ENCODE measurements at regions not wholly inside any gene's neighbourhood (a gene's known extent, or its start where the extent isn't known, plus 50 kb on each side); places are given as distances from the start of the nearest gene placed in this dataset.
A peak's percentile ranks its signal among the peaks of the same experiment; 100 is the strongest.
"Not testable (repeated sequence)": the region's sequence is repeated elsewhere in the genome, so short reads cannot be mapped to it uniquely, and the experiment has no call there.

- DNase-seq (ENCODE audit: low spot score) = no peak
These were observed 149.9 kb upstream of the ANKH start for GRCh38 chr5:15021266-15022046.

GRCh38 chr5:15020736-15021135 lies 149.2 kb upstream of the ANKH start:
- DNase-seq (ENCODE audit: low spot score) = no peak

GRCh38 chr5:15014809-15015208 lies 143.2 kb upstream of the ANKH start:
- no peak for DNase-seq (ENCODE audit: low spot score)

- DNase-seq (ENCODE audit: low spot score) = peak; percentile 77
These were observed 142.3 kb upstream of the ANKH start for GRCh38 chr5:15013654-15014463.

DNA sequence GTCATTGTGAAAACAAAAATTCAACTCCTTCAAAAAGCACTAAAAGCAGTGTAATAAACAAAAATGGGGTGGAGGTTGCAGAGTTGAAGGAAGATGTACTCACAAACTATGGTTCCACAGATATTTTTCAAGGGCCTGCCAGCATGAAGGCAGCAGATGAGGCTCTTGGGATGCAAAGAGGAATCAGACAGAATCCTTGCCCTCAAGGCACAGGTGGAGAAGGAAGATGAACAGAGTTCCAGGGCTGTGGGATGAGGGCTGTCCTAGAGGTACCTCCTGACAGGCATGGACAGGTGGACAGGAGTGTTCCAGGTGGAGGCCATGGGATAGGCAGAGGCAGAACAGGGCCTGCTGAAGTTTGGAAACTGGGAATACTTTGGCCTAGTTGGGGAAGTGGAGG lies 140.5 kb upstream of the ANKH start:
- DNase-seq (ENCODE audit: low spot score) = no peak

GRCh38 chr5:15010936-15011335 lies 139.4 kb upstream of the ANKH start:
- no peak for DNase-seq (ENCODE audit: low spot score)

- DNase-seq (ENCODE audit: low spot score) = peak; percentile 71
These were observed 137.8 kb upstream of the ANKH start for GRCh38 chr5:15009420-15009819.

- DNase-seq (ENCODE audit: low spot score) = no peak
These were observed 137.3 kb upstream of the ANKH start for GRCh38 chr5:15008921-15009320.

DNA sequence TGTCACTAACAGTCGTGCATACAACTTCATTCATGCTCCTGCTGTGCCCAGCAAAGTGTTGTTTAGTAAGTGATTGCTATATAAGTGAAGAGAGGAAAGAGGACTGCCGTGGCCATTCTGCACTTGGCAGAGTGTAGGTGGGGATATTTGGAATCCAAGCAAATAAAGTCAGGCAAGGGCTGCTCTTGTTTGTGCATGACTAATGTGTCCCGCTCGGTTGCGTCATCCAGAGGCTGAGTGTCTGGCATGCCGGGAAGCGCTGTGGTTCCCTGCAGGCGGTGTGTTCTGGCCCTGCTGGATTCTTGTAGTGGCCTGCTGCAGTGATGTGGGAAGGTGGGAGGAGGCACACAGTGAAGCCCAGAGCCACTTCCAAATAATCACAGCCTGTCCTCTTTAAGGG lies 136.9 kb upstream of the ANKH start:
- DNase-seq (ENCODE audit: low spot score) = peak; percentile 88

DNA sequence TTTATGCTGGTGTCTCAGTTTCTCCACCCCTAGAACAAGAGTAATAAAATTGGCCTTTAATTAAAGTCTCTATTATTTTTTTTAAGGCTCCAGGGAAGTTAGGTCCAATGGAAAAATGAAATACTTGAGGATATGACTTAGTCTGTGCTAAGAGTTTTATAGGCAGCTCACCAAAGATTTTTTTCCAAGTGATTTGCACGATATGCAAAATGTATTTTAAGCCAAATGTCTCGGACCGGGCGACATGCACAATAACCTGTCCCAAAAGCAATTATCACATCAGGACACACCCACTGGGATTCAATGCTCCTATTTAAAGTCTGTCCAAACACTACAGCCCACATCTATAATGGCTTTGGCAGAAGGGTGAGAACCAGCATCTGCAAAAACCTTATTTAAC lies 136.1 kb upstream of the ANKH start:
- DNase-seq (ENCODE audit: low spot score) = no peak

DNA sequence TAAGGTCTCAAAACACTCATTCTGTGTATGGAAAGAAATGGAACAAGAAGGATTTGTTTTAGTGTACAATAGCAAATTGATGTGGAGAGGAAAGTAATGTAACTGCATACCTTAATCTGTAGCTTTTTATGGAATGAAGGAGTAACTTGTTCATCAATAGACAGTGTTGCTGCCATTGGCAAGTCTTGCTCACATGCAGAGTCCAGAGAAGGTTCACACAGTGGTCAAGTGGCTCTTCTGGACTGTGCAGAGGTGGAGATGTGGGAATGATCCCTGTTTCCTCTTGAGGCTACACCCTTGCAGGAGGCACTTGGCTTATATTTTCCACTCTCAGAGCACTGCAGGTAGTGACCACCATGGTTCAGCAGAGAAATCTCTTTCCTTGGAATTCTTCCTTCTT lies 132.9 kb upstream of the ANKH start:
- no peak for DNase-seq (ENCODE audit: low spot score)

DNA sequence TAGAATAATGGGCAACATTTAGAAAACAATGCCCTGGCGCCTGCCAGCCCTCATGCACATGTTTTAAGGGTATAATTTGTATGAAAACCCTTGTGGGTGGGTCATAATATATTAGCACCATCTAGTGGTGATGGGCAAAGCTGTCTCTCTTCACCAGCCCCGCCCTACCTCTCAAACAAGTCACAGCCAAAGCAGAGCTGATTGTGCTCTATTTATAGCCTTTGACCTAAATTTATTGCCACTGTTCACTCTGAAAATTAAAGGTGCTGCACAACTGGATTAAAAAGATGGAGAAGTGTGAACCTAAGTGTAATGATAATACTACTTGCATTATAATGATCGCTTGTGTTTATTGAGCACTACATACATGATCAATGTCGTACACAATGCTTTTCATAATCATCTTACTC lies 131.9 kb upstream of the ANKH start:
- DNase-seq (ENCODE audit: low spot score) = peak; percentile 82

GRCh38 chr5:15002791-15003190 lies 131.2 kb upstream of the ANKH start:
- no peak for DNase-seq (ENCODE audit: low spot score)

DNA sequence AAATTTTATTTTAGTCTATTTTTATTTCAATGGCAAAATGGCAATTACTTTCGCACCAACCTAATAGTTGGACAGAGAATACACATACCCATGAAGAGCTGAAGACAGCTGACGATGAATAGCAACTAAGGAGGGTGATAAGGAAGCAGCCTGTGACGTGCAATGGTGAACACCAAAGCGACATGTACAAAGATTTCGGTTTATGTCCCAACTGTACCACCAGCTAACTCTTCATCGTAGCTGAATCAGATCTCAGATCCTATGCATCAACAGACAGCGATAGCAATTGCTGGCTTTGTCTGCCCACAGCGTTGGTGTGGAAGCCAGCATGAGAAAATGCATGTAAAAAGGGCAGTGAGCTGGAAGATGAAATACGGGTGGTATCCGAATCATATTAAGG lies 130.6 kb upstream of the ANKH start:
- DNase-seq (ENCODE audit: low spot score) = no peak

DNA sequence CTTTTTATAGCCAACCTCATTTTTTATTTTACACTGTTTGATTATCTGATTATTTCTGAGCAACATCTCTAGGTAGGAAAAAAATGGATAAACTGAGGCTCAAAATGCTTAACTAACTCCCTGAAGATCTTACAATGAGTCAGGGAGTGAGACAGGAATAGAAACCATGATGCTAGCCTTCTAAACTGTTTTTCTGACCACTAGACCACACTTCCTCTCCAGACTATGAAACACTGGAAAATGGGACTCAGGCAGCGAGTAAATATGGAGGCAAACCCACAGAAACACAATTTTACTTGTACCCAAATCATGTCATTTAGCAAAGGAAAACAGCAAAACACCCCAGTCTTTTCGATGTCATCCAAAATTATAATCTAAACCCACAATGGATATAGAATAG lies 129.9 kb upstream of the ANKH start:
- DNase-seq (ENCODE audit: low spot score) = no peak

DNA sequence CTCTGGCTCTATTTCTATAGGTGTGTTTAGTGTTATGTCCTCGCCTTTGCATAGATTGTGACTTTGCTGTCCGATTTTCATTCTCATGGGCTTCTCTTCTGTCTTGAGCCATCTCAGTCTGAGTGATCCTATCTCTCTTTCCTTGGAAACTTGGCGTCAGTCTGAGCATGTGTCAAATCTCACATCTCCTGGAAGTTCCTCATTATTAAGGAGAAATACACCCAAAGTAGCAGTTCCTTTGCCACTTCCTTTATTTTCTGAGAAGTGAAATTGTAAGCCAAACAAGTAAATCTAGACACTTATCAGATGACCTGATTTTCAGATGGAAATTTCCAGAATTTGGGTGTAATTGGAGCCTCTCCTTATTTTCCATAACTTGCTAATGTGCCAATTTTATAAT lies 126.9 kb upstream of the ANKH start:
- DNase-seq (ENCODE audit: low spot score) = no peak

GRCh38 chr5:14996997-14997396 lies 125.4 kb upstream of the ANKH start:
- DNase-seq (ENCODE audit: low spot score) = no peak

DNA sequence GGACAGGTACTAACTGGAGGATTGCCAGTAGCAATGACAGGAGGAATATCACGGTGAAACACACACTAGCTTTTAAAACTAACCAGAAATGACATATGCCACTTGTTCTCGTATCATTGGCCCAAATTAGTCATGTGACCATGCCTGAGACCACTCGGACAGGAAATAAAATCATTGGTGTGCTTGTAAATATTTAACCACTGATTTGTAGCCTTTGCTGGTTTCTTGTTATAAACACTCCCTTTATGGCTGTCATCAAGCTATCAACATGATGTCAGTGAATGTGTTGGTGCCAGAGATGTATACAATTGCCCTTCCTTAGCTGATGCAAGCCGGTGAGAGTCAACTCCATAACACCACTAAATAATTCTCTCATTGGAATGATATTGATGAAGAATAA lies 123.7 kb upstream of the ANKH start:
- DNase-seq (ENCODE audit: low spot score) = no peak

DNA sequence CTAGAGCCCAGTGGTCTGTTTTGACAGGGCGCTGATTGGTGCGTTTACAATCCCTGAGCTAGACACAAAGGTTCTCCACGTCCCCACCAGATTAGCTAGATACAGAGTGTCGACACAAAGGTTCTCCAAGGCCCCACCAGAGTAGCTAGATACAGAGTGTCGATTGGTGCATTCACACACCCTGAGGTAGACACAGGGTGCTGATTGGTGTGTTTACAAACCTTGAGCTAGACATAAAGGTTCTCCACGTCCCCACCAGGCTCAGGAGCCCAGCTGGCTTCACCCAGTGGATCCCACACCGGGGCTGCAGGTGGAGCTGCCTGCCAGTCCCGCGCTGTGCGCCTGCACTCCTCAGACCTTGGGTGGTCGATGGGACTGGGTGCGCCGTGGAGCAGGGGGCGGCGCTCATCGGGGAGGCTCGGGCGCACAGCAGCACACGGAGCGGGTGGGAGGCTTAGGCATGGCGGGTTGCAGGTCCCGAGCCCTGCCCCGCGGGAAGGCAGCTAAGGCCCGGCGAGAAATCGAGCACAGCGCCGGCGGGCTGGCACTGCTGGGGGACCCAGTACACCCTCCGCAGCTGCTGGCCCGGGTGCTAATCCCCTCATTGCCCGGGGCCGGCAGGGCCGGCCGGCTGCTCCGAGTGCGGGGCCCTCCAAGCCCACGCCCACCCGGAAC lies 122.0 kb upstream of the ANKH start:
- DNase-seq (ENCODE audit: low spot score) = not testable (repeated sequence)

- not testable (repeated sequence) for DNase-seq (ENCODE audit: low spot score)
These were observed 121.3 kb upstream of the ANKH start for GRCh38 chr5:14992751-14993458.

GRCh38 chr5:14988223-14988622 lies 116.6 kb upstream of the ANKH start:
- DNase-seq (ENCODE audit: low spot score) = no peak

DNA sequence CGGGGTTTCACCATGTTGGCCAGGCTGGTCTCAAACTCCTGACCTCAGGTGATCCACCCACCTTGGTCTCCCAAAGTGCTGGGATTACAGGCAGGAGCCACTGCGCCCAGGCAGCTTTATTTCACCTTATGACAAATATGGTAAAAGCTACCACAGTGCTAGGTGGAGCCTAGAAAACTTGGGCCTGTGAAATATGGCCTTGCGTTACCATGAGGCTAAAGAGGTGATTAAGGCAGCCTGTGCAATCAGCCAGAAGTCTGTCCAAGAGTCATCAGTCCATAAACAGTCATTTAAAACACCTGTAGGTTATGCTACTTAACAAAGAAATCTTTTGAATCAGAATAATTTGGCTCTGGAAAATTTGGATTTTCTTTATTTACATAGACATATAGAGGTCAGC lies 114.8 kb upstream of the ANKH start:
- DNase-seq (ENCODE audit: low spot score) = no peak
